ENCODE measurements at regions not wholly inside any gene's neighbourhood (a gene's known extent, or its start where the extent isn't known, plus 50 kb on each side); places are given as distances from the start of the nearest gene placed in this dataset.
"Not testable (repeated sequence)": the region's sequence is repeated elsewhere in the genome, so short reads cannot be mapped to it uniquely, and the experiment has no call there.

- H3K27ac ChIP-seq; H3K4me3 ChIP-seq (ENCODE audit: low read depth, low read length); H3K27me3 ChIP-seq (replicated peaks); in situ Hi-C loops (cut with HindIII; ENCODE audit: low pct_ligation_motif_present, low sequenced_read_pairs); H3K36me3 ChIP-seq (replicated peaks); DNase-seq: not testable (repeated sequence)
Measured at GRCh38 chr7:97234494-97234893, 117.0 kb downstream of the SDHAF3 start.

GRCh38 chr7:97246317-97246716 is 128.8 kb downstream of the SDHAF3 start:
- TF ChIP-seq CTCF (IDR thresholded peaks at IDR 0.05; ENCODE audit: low read depth, low read length, missing control alignments) = no peak
- in situ Hi-C loops (cut with HindIII; ENCODE audit: low pct_ligation_motif_present, low sequenced_read_pairs) = no loop called here
- H3K27me3 ChIP-seq (replicated peaks) = no peaks in the 10 kb centered on the region

GRCh38 chr7:97258187-97258586 is 140.7 kb downstream of the SDHAF3 start:
- H3K27ac ChIP-seq; H3K4me3 ChIP-seq (ENCODE audit: low read depth, low read length); DNase-seq; H3K27me3 ChIP-seq (replicated peaks); H3K36me3 ChIP-seq (replicated peaks); in situ Hi-C loops (cut with HindIII; ENCODE audit: low pct_ligation_motif_present, low sequenced_read_pairs): not testable (repeated sequence)

More at GRCh38 chr7:97246317-97246716, 128.8 kb downstream of the SDHAF3 start:
- no peak for DNase-seq
- no peak overlapping the region for H3K27ac ChIP-seq
- no peaks in the 10 kb centered on the region for H3K36me3 ChIP-seq (replicated peaks)
- H3K4me3 ChIP-seq (ENCODE audit: low read depth, low read length) = no peak overlapping the region

GRCh38 chr7:97269741-97270140 is 152.2 kb downstream of the SDHAF3 start:
- H3K27ac ChIP-seq = no peak overlapping the region
- no peak overlapping the region for H3K4me3 ChIP-seq (ENCODE audit: low read depth, low read length)
- no peak for DNase-seq
- H3K36me3 ChIP-seq (replicated peaks) = no peaks in the 10 kb centered on the region
- no peaks in the 10 kb centered on the region for H3K27me3 ChIP-seq (replicated peaks)
- no peak for TF ChIP-seq CTCF (IDR thresholded peaks at IDR 0.05; ENCODE audit: low read depth, low read length, missing control alignments)
- in situ Hi-C loops (cut with HindIII; ENCODE audit: low pct_ligation_motif_present, low sequenced_read_pairs) = no loop called here

- H3K27me3 ChIP-seq (replicated peaks) = no peaks in the 10 kb centered on the region
- in situ Hi-C loops (cut with HindIII; ENCODE audit: low pct_ligation_motif_present, low sequenced_read_pairs) = no loop called here
- no peak overlapping the region for H3K4me3 ChIP-seq (ENCODE audit: low read depth, low read length)
- TF ChIP-seq CTCF (IDR thresholded peaks at IDR 0.05; ENCODE audit: low read depth, low read length, missing control alignments) = no peak
- H3K27ac ChIP-seq = no peak overlapping the region
- DNase-seq = no peak
- no peaks in the 10 kb centered on the region for H3K36me3 ChIP-seq (replicated peaks)
Measured at GRCh38 chr7:97270280-97270679, 152.8 kb downstream of the SDHAF3 start.

GRCh38 chr7:97271619-97272018 is 154.1 kb downstream of the SDHAF3 start:
- no peak overlapping the region for H3K27ac ChIP-seq
- no peak overlapping the region for H3K4me3 ChIP-seq (ENCODE audit: low read depth, low read length)
- TF ChIP-seq CTCF (IDR thresholded peaks at IDR 0.05; ENCODE audit: low read depth, low read length, missing control alignments) = no peak
- no peaks in the 10 kb centered on the region for H3K27me3 ChIP-seq (replicated peaks)
- in situ Hi-C loops (cut with HindIII; ENCODE audit: low pct_ligation_motif_present, low sequenced_read_pairs) = no loop called here
- no peak for DNase-seq
- no peaks in the 10 kb centered on the region for H3K36me3 ChIP-seq (replicated peaks)

GRCh38 chr7:97272237-97272975 is 154.9 kb downstream of the SDHAF3 start:
- no peak for DNase-seq
- in situ Hi-C loops (cut with HindIII; ENCODE audit: low pct_ligation_motif_present, low sequenced_read_pairs) = no loop called here
- no peak overlapping the region for H3K4me3 ChIP-seq (ENCODE audit: low read depth, low read length)
- no peaks in the 10 kb centered on the region for H3K27me3 ChIP-seq (replicated peaks)
- no peaks in the 10 kb centered on the region for H3K36me3 ChIP-seq (replicated peaks)
- TF ChIP-seq CTCF (IDR thresholded peaks at IDR 0.05; ENCODE audit: low read depth, low read length, missing control alignments) = no peak
- H3K27ac ChIP-seq = no peak overlapping the region

All from brain microvascular endothelial cell (primary cell).